ENCODE measurements at regions not wholly inside any gene's neighbourhood (a gene's known extent, or its start where the extent isn't known, plus 50 kb on each side); places are given as distances from the start of the nearest gene placed in this dataset.

DNA sequence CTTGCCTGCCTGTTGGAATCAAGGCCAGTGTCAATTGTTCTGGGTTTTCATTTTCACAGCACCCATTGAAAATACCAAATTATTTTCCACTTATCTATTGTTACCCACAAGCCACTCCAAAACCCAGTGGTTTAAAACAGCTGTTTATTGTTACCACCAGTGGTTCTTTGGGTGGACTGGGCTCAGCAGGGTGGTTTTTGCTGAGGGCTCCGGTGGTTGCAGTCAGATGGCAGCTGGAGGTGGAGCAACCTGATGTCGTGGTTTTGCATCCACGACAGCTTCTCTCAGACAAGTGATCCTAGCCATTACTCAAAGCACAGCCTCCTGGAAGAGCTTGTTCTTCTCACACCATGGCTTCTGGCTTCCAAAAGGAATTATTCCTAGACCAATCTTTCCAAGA, 235.1 kb upstream of the ADARB2 start:
- WGBS (ENCODE audit: low lambda C conversion rate, missing lambda C conversion rate): 92% methylated on average over 3 of the region's 3 CpGs
- TF ChIP-seq, protein P1, sequence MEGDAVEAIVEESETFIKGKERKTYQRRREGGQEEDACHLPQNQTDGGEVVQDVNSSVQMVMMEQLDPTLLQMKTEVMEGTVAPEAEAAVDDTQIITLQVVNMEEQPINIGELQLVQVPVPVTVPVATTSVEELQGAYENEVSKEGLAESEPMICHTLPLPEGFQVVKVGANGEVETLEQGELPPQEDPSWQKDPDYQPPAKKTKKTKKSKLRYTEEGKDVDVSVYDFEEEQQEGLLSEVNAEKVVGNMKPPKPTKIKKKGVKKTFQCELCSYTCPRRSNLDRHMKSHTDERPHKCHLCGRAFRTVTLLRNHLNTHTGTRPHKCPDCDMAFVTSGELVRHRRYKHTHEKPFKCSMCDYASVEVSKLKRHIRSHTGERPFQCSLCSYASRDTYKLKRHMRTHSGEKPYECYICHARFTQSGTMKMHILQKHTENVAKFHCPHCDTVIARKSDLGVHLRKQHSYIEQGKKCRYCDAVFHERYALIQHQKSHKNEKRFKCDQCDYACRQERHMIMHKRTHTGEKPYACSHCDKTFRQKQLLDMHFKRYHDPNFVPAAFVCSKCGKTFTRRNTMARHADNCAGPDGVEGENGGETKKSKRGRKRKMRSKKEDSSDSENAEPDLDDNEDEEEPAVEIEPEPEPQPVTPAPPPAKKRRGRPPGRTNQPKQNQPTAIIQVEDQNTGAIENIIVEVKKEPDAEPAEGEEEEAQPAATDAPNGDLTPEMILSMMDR (IDR thresholded peaks at IDR 0.05; ENCODE audit: poor library complexity): no peak
- TF ChIP-seq EZH2 (IDR thresholded peaks at IDR 0.05; ENCODE audit: borderline replicate concordance) (no peak), EZH2phosphoT487 (IDR thresholded peaks at IDR 0.05; ENCODE audit: low read depth, severe bottlenecking, unreplicated experiment) (no peak)

DNA sequence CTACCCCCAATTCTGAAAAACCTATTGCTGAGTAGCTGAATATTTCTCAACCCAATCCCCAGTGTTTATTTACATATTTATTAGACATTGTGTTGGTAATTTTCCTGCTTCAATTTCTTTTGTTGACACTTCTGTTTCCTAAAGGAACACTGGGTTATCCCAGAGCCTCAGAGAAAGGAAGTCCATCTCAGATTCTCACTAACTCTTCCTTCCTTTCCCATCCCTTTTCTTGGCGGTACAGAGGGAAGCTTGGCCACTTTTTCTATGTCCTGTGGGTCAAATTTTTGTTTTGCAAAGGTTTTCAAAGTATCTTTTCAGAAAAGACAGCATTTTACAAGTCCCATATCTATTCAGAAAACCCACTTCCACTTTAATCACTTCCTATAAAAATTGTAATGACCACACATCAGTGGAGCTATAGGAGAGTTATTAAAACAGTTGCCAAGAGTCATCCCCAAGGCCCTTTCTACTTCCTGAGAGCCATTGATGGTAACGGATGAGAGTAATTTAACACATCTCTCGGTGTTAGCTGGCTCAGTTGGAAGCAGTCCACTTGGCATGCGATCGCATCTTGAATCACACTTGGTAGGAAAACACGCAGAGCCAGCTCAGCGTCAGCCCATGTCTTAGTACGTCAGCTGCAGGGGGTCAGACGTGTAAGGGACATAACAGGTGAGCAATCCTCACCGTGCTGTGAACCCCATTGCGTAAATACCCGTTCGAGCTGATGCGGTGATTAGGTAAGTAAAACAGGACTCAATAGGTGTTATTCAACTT, 231.1 kb upstream of the ADARB2 start:
- H3K4me3 ChIP-seq: no peak overlapping the region
- DNase-seq (ENCODE audit: low spot score): no peak
- no peak overlapping the region for H2AFZ ChIP-seq
- no peaks in the 10 kb centered on the region for H3K36me3 ChIP-seq (replicated peaks; ENCODE audit: insufficient read depth, low read depth)
- H3K27ac ChIP-seq: no peak overlapping the region
- no peak overlapping the region for H3K4me2 ChIP-seq
- 86% methylated on average over 14 of the region's 14 CpGs for WGBS (ENCODE audit: low lambda C conversion rate, missing lambda C conversion rate)
- no peaks in the 10 kb centered on the region for H3K9me3 ChIP-seq (ENCODE audit: low read depth)
- H3K79me2 ChIP-seq: no peaks in the 10 kb centered on the region
- H3K4me1 ChIP-seq (ENCODE audit: insufficient read depth): no peaks in the 10 kb centered on the region
- no peaks in the 10 kb centered on the region for H3K27me3 ChIP-seq
- TF ChIP-seq EZH2 (IDR thresholded peaks at IDR 0.05; ENCODE audit: borderline replicate concordance) (no peak), EZH2phosphoT487 (IDR thresholded peaks at IDR 0.05; ENCODE audit: low read depth, severe bottlenecking, unreplicated experiment) (no peak)
- TF ChIP-seq, protein P1 (IDR thresholded peaks at IDR 0.05; ENCODE audit: poor library complexity): no peak
- no peaks in the 10 kb centered on the region for H3K9me2 ChIP-seq (replicated peaks; ENCODE audit: insufficient read depth)
- H4K20me1 ChIP-seq (ENCODE audit: insufficient read depth, poor library complexity, severe bottlenecking): no peaks in the 10 kb centered on the region

More for the DNA sequence above, 235.1 kb upstream of the ADARB2 start:
- no peaks in the 10 kb centered on the region for H4K20me1 ChIP-seq (ENCODE audit: insufficient read depth, poor library complexity, severe bottlenecking)
- no peak overlapping the region for H3K27ac ChIP-seq
- H3K9me2 ChIP-seq (replicated peaks; ENCODE audit: insufficient read depth): no peaks in the 10 kb centered on the region
- DNase-seq (ENCODE audit: low spot score): no peak
- H3K36me3 ChIP-seq (replicated peaks; ENCODE audit: insufficient read depth, low read depth): no peaks in the 10 kb centered on the region
- no peak overlapping the region for H2AFZ ChIP-seq
- H3K4me3 ChIP-seq: no peak overlapping the region
- no peaks in the 10 kb centered on the region for H3K27me3 ChIP-seq
- H3K4me2 ChIP-seq: no peak overlapping the region
- no peaks in the 10 kb centered on the region for H3K4me1 ChIP-seq (ENCODE audit: insufficient read depth)
- H3K9me3 ChIP-seq (ENCODE audit: low read depth): no peaks in the 10 kb centered on the region
- no peaks in the 10 kb centered on the region for H3K79me2 ChIP-seq

GRCh38 chr10:1966712-1967376, 229.5 kb upstream of the ADARB2 start:
- no peak overlapping the region for H2AFZ ChIP-seq
- H4K20me1 ChIP-seq (ENCODE audit: insufficient read depth, poor library complexity, severe bottlenecking): no peaks in the 10 kb centered on the region
- WGBS (ENCODE audit: low lambda C conversion rate, missing lambda C conversion rate): 84% methylated on average over 14 of the region's 14 CpGs
- no peak overlapping the region for H3K4me3 ChIP-seq
- H3K27ac ChIP-seq: no peak overlapping the region
- no peaks in the 10 kb centered on the region for H3K79me2 ChIP-seq
- no peaks in the 10 kb centered on the region for H3K36me3 ChIP-seq (replicated peaks; ENCODE audit: insufficient read depth, low read depth)
- TF ChIP-seq, protein P1 (IDR thresholded peaks at IDR 0.05; ENCODE audit: poor library complexity): no peak
- no peak for TF ChIP-seq EZH2 (IDR thresholded peaks at IDR 0.05; ENCODE audit: borderline replicate concordance)
- no peak for TF ChIP-seq EZH2phosphoT487 (IDR thresholded peaks at IDR 0.05; ENCODE audit: low read depth, severe bottlenecking, unreplicated experiment)
- H3K9me2 ChIP-seq (replicated peaks; ENCODE audit: insufficient read depth): no peaks in the 10 kb centered on the region
- no peaks in the 10 kb centered on the region for H3K9me3 ChIP-seq (ENCODE audit: low read depth)
- H3K4me2 ChIP-seq: no peak overlapping the region
- DNase-seq (ENCODE audit: low spot score): no peak
- H3K27me3 ChIP-seq: no peaks in the 10 kb centered on the region
- no peaks in the 10 kb centered on the region for H3K4me1 ChIP-seq (ENCODE audit: insufficient read depth)
